Activated CD8-positive, alpha-beta memory T cell treated with anti-CD3 and anti-CD28 coated beads, Interleukin-2, amount 50 U/mL, for 48 hours (primary cell): ENCODE measurements at regions not wholly inside any gene's neighbourhood (a gene's known extent, or its start where the extent isn't known, plus 50 kb on each side); places are given as distances from the start of the nearest gene placed in this dataset.
"Not testable (repeated sequence)": the region's sequence is repeated elsewhere in the genome, so short reads cannot be mapped to it uniquely, and the experiment has no call there.

Experiments
- DNase-seq: peaks from one replicate; pipeline ENCODE4 v3.0.0-alpha.2; 2020

GRCh38 chr10:117754770-117755658 is 212.5 kb downstream of the EMX2 start:
- no peak for DNase-seq

GRCh38 chr10:117755659-117756014 is 213.1 kb downstream of the EMX2 start:
- DNase-seq: no peak

GRCh38 chr10:117757086-117757720 is 214.7 kb downstream of the EMX2 start:
- DNase-seq: no peak

GRCh38 chr10:117759266-117759665 is 216.7 kb downstream of the EMX2 start:
- no peak for DNase-seq

GRCh38 chr10:117761695-117762094 is 219.1 kb downstream of the EMX2 start:
- no peak for DNase-seq

GRCh38 chr10:117762126-117762818 is 219.7 kb downstream of the EMX2 start:
- DNase-seq: no peak

GRCh38 chr10:117762819-117763172 is 220.2 kb downstream of the EMX2 start:
- DNase-seq: no peak

GRCh38 chr10:117763528-117763927 is 221.0 kb downstream of the EMX2 start:
- no peak for DNase-seq

- no peak for DNase-seq
Measured at GRCh38 chr10:117768333-117769042, 225.9 kb downstream of the EMX2 start.

- DNase-seq: no peak
Measured at GRCh38 chr10:117775526-117775925, 233.0 kb downstream of the EMX2 start.

- DNase-seq: not testable (repeated sequence)
Measured at GRCh38 chr10:117777222-117777621, 234.7 kb downstream of the EMX2 start.

GRCh38 chr10:117778241-117778640 is 235.7 kb downstream of the EMX2 start:
- DNase-seq: no peak

- no peak for DNase-seq
Measured at GRCh38 chr10:117780411-117780810, 237.9 kb downstream of the EMX2 start.

GRCh38 chr10:117781216-117781831 is 238.8 kb downstream of the EMX2 start:
- DNase-seq: no peak

- DNase-seq: no peak
Measured at GRCh38 chr10:117782276-117782675, 239.7 kb downstream of the EMX2 start.

- no peak for DNase-seq
Measured at GRCh38 chr10:117783698-117784395, 241.3 kb downstream of the EMX2 start.

GRCh38 chr10:117784776-117785175 is 242.2 kb downstream of the EMX2 start:
- DNase-seq: no peak

- DNase-seq: no peak
Measured at GRCh38 chr10:117788911-117789310, 246.4 kb downstream of the EMX2 start.

GRCh38 chr10:117790179-117790578 is 247.6 kb downstream of the EMX2 start:
- DNase-seq: no peak

GRCh38 chr10:117790621-117791020 is 248.1 kb downstream of the EMX2 start:
- DNase-seq: no peak

- DNase-seq: no peak
Measured at GRCh38 chr10:117792214-117792613, 249.7 kb downstream of the EMX2 start.

GRCh38 chr10:117796130-117796745 is 250.5 kb downstream of the RAB11FIP2 start:
- no peak for DNase-seq
